ENCODE measurements at regions not wholly inside any gene's neighbourhood (a gene's known extent, or its start where the extent isn't known, plus 50 kb on each side); places are given as distances from the start of the nearest gene placed in this dataset.
"Not testable (repeated sequence)": the region's sequence is repeated elsewhere in the genome, so short reads cannot be mapped to it uniquely, and the experiment has no call there.

DNA sequence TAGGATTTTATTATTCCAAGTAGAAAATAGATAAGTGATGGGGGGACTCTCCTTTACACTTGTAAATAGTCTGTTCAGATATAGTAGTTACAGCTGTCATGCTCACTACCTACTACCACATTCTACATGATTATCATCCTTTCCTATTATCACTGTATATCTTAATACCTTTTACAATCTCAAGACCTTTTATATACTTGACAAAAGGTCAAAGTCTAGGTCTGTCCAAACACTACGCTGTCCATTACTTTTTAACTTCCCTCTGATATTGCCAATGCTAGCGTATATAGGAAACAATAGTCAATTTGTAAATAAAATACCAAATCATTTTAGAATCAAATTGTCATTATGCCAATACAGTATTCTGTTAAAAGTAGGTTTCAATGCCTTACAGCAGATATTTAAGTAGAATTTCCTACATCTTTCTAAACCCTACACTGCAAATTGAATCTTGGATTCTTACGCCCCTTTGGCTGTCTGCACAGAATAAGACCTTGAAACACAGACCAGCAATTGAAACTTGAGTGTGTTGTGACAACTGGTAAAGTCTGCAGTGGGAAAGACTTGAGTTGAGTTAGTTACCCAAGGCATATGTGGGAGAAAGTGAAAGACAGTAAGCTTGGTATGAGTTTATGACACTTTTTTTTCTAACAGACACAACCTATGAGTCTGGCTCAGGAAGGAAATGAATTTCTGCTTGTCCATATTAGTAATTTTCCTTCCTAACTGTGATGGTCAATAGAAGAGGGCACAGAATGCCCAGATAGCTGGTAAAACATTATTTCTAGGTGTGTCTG is 827.6 kb upstream of the ACO1 start:
- Mint-ChIP-seq H3K9me3 (peaks cover 6% of the 10 kb centered on the region), H3K36me3 (ENCODE audit: low read depth) (no peaks in the 10 kb centered on the region), H3K27ac (no peak overlapping the region), H3K4me3 (no peak overlapping the region), H3K4me1 (no peaks in the 10 kb centered on the region), H3K27me3 (ENCODE audit: low read depth) (no peaks in the 10 kb centered on the region)
- TF ChIP-seq, protein P1, sequence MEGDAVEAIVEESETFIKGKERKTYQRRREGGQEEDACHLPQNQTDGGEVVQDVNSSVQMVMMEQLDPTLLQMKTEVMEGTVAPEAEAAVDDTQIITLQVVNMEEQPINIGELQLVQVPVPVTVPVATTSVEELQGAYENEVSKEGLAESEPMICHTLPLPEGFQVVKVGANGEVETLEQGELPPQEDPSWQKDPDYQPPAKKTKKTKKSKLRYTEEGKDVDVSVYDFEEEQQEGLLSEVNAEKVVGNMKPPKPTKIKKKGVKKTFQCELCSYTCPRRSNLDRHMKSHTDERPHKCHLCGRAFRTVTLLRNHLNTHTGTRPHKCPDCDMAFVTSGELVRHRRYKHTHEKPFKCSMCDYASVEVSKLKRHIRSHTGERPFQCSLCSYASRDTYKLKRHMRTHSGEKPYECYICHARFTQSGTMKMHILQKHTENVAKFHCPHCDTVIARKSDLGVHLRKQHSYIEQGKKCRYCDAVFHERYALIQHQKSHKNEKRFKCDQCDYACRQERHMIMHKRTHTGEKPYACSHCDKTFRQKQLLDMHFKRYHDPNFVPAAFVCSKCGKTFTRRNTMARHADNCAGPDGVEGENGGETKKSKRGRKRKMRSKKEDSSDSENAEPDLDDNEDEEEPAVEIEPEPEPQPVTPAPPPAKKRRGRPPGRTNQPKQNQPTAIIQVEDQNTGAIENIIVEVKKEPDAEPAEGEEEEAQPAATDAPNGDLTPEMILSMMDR (IDR thresholded peaks at IDR 0.05; ENCODE audit: unreplicated experiment in 3 of 3) = no peak

DNA sequence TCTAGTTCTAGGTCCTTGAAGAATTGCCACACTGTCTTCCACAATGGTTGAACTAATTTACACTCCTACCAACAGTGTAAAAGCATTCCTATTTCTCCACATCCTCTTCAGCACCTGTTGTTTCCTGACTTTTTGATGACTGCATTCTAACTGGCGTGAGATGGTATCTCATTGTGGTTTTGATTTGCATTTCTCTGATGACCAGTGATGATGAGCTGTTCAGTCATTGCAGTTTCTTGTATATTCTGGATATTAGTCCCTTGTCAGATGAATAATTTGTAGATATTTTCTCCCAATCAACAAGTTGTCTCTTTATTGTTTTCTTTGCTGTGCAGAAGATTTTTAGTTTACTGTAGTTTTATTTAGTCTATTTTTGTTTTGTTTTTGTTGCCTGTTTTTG is 812.3 kb upstream of the ACO1 start:
- not testable (repeated sequence) for H3K36me3 Mint-ChIP-seq (ENCODE audit: low read depth)

DNA sequence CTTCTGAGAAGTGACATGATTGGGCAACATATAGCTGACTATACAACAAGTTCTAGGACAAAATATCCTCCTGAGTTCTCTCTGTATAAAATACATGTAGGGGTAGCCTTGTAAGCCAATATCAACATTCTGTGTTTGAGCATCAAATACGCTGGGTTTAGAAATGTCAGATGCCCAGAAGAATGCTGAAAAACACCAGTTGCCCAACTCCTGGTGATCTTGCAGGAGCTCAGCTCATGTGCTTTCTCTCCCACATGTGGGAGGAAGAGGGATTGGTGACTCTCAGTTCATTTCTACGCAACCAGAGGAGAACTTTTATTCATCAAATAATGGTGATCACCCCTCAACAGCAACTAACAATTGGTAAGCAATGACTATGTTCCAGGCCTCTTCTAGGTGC is 810.9 kb upstream of the ACO1 start:
- Mint-ChIP-seq H3K36me3 (ENCODE audit: low read depth) (no peaks in the 10 kb centered on the region), H3K27me3 (ENCODE audit: low read depth) (no peaks in the 10 kb centered on the region), H3K4me3 (no peak overlapping the region), H3K27ac (no peak overlapping the region), H3K9me3 (no peaks in the 10 kb centered on the region), H3K4me1 (no peaks in the 10 kb centered on the region)
- TF ChIP-seq, protein P1 (IDR thresholded peaks at IDR 0.05; ENCODE audit: unreplicated experiment in 3 of 3) = no peak

More for the DNA sequence above, 812.3 kb upstream of the ACO1 start:
- not testable (repeated sequence) for H3K4me1 Mint-ChIP-seq; H3K27me3 Mint-ChIP-seq (ENCODE audit: low read depth); H3K27ac Mint-ChIP-seq; H3K9me3 Mint-ChIP-seq; H3K4me3 Mint-ChIP-seq

DNA sequence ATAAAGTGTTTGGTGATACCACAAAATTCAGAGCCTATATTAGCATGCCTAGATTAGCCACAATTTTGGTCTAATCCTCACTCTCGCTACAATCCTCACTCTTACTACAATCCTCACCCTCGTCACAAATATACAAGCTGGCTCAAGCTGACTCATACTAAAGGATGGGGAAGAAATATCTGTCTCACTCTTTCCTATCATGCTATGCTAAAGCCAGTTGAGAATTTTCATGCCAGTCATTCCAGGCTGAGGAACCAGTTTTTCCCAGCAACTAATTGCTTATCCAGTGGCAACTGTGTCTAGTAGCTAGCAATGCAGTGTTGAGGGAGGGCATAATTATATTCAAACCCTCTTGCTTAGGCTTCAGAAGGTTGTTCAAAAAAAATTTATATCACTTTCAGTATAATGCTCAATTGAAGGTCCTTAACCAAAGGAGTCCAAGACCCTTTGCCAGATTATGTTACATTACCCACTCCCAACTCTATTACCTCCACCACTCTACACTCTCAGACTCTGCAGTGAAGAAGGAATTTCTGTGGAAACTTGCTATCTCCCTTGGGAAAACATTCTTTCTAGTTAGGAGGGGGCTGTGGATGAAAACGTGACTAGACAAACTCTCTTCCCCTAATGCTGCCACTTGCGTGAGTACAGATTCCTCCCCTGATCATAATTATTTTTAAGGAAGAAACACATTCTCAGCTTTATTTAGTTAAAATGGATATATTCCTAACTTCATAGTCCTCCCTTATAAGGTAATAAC is 810.3 kb upstream of the ACO1 start:
- Mint-ChIP-seq H3K27ac (peak overlapping the region in 1 of 3 experiments; percentile 12), H3K36me3 (ENCODE audit: low read depth) (no peaks in the 10 kb centered on the region), H3K27me3 (ENCODE audit: low read depth) (no peaks in the 10 kb centered on the region), H3K4me1 (no peaks in the 10 kb centered on the region), H3K4me3 (no peak overlapping the region), H3K9me3 (no peaks in the 10 kb centered on the region)
- TF ChIP-seq, protein P1 (IDR thresholded peaks at IDR 0.05; ENCODE audit: unreplicated experiment in 3 of 3) = no peak

DNA sequence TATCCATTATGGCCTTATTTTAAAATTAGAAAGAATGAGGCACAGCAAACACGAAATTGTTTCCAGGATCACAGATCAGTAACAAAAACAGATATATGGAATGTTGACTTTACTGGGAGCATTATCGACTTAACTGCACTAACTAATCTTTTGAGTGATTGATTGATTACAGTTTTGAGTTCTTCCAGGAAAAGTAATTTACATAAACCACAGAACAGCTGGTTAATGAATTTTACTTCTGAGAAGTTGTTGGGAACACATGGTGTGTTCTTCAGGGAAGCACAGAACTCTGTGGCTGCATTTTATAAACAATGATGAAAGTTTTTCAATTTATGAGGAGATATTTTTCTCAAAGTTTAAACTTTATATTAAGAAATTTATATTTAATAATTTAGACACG is 802.4 kb upstream of the ACO1 start:
- H3K27me3 Mint-ChIP-seq (ENCODE audit: low read depth) = no peaks in the 10 kb centered on the region
- no peaks in the 10 kb centered on the region for H3K36me3 Mint-ChIP-seq (ENCODE audit: low read depth)
- TF ChIP-seq, protein P1 (IDR thresholded peaks at IDR 0.05; ENCODE audit: unreplicated experiment in 3 of 3) = no peak
- H3K4me3 Mint-ChIP-seq = no peak overlapping the region
- H3K9me3 Mint-ChIP-seq = no peaks in the 10 kb centered on the region
- no peaks in the 10 kb centered on the region for H3K4me1 Mint-ChIP-seq
- no peak overlapping the region for H3K27ac Mint-ChIP-seq

DNA sequence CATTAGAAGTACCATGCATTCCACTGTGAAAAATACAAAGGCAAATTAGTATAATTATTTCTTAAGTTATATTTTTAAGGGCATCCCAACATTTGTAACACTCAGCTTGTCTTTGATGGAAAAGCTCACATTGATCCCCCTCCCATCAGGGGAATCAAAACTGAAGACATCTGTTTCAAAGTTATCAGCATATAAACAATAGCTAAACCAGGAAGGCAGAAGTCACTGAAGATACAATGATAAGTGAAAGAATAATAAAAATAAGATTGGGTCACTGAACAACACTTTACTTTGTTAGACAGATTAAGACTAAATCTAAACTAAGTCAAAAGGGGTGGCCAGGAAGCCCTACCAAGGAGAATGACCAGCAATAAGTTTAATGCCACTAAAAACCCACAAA is 801.9 kb upstream of the ACO1 start:
- Mint-ChIP-seq H3K27me3 (ENCODE audit: low read depth) (no peaks in the 10 kb centered on the region), H3K4me1 (no peaks in the 10 kb centered on the region), H3K36me3 (ENCODE audit: low read depth) (no peaks in the 10 kb centered on the region), H3K27ac (no peak overlapping the region), H3K9me3 (no peaks in the 10 kb centered on the region), H3K4me3 (no peak overlapping the region)
- TF ChIP-seq, protein P1 (IDR thresholded peaks at IDR 0.05; ENCODE audit: unreplicated experiment in 3 of 3) = no peak
